Activated CD4-positive, alpha-beta T cell treated with anti-CD3 and anti-CD28 coated beads, Interleukin-2, Interleukin-6, amounts not matched to agents 100 ng/mL and 50 ng/mL, durations not matched to agents 16 hours and 8 hours (primary cell): ENCODE measurements at regions not wholly inside any gene's neighbourhood (a gene's known extent, or its start where the extent isn't known, plus 50 kb on each side); places are given as distances from the start of the nearest gene placed in this dataset.
A peak's percentile ranks its signal among the peaks of the same experiment; 100 is the strongest.
"Not testable (repeated sequence)": the region's sequence is repeated elsewhere in the genome, so short reads cannot be mapped to it uniquely, and the experiment has no call there.

Experiments
- DNase-seq: peaks from one replicate; pipeline ENCODE4 v3.0.0-alpha.2; 2020

GRCh38 chr10:43839973-43840372 lies 191.3 kb upstream of the ZNF32 start:
- DNase-seq: no peak

- not testable (repeated sequence) for DNase-seq
These were observed 186.1 kb upstream of the ZNF32 start for GRCh38 chr10:43834751-43835150.

GRCh38 chr10:43827853-43828252 lies 179.2 kb upstream of the ZNF32 start:
- DNase-seq: no peak

- DNase-seq: no peak
These were observed 177.3 kb upstream of the ZNF32 start for GRCh38 chr10:43825984-43826383.

GRCh38 chr10:43825421-43825820 lies 176.7 kb upstream of the ZNF32 start:
- DNase-seq: no peak

- DNase-seq: no peak
These were observed 176.3 kb upstream of the ZNF32 start for GRCh38 chr10:43824934-43825333.

GRCh38 chr10:43822631-43823580 lies 174.2 kb upstream of the ZNF32 start:
- DNase-seq: no peak

GRCh38 chr10:43821103-43821502 lies 172.4 kb upstream of the ZNF32 start:
- no peak for DNase-seq

GRCh38 chr10:43820663-43821062 lies 172.0 kb upstream of the ZNF32 start:
- no peak for DNase-seq

GRCh38 chr10:43819464-43820230 lies 171.0 kb upstream of the ZNF32 start:
- no peak for DNase-seq

GRCh38 chr10:43818687-43819086 lies 170.0 kb upstream of the ZNF32 start:
- DNase-seq: no peak

- DNase-seq: no peak
These were observed 168.7 kb upstream of the ZNF32 start for GRCh38 chr10:43817368-43817767.

- DNase-seq: peak; percentile 90
These were observed 168.0 kb upstream of the ZNF32 start for GRCh38 chr10:43816351-43817321.

GRCh38 chr10:43815181-43815885 lies 166.7 kb upstream of the ZNF32 start:
- DNase-seq: peak; percentile 11

- no peak for DNase-seq
These were observed 166.0 kb upstream of the ZNF32 start for GRCh38 chr10:43814663-43815062.

- no peak for DNase-seq
These were observed 163.2 kb upstream of the ZNF32 start for GRCh38 chr10:43811871-43812270.

- DNase-seq: no peak
These were observed 160.7 kb upstream of the ZNF32 start for GRCh38 chr10:43809211-43809930.

- DNase-seq: peak; percentile 64
These were observed 159.5 kb upstream of the ZNF32 start for GRCh38 chr10:43808136-43808535.

- DNase-seq: no peak
These were observed 158.4 kb upstream of the ZNF32 start for GRCh38 chr10:43806831-43807640.

GRCh38 chr10:43803791-43804190 lies 155.1 kb upstream of the ZNF32 start:
- no peak for DNase-seq
